ENCODE measurements at regions not wholly inside any gene's neighbourhood (a gene's known extent, or its start where the extent isn't known, plus 50 kb on each side); places are given as distances from the start of the nearest gene placed in this dataset.

DNA sequence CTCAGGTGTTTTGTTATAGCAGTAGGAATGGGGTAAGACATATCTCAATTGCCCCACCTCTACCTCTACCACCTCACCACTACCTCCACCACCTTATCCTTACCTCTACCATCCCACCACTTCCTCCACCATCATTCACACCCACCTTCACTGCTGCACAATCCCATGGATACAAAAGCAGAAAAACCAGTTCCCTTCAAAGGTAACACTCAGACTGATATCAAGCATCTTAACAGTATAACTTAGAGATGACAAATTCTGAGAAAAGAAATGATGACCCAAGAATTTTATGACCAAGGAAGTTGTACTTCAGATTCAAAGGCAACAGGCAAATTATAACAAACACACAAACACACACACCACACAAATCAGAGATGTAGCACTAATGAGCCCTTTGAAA lies 189.4 kb downstream of the NUAK1 start:
- no peak overlapping the region for H3K4me3 ChIP-seq (ENCODE audit: low read depth, low read length)
- TF ChIP-seq, protein P1, sequence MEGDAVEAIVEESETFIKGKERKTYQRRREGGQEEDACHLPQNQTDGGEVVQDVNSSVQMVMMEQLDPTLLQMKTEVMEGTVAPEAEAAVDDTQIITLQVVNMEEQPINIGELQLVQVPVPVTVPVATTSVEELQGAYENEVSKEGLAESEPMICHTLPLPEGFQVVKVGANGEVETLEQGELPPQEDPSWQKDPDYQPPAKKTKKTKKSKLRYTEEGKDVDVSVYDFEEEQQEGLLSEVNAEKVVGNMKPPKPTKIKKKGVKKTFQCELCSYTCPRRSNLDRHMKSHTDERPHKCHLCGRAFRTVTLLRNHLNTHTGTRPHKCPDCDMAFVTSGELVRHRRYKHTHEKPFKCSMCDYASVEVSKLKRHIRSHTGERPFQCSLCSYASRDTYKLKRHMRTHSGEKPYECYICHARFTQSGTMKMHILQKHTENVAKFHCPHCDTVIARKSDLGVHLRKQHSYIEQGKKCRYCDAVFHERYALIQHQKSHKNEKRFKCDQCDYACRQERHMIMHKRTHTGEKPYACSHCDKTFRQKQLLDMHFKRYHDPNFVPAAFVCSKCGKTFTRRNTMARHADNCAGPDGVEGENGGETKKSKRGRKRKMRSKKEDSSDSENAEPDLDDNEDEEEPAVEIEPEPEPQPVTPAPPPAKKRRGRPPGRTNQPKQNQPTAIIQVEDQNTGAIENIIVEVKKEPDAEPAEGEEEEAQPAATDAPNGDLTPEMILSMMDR (IDR thresholded peaks at IDR 0.05; ENCODE audit: low read depth, low read length) = no peak
- in situ Hi-C loops (cut with HindIII; ENCODE audit: low sequenced_read_pairs) = no loop called here
- DNase-seq (ENCODE audit: low read depth, low spot score) = no peak

DNA sequence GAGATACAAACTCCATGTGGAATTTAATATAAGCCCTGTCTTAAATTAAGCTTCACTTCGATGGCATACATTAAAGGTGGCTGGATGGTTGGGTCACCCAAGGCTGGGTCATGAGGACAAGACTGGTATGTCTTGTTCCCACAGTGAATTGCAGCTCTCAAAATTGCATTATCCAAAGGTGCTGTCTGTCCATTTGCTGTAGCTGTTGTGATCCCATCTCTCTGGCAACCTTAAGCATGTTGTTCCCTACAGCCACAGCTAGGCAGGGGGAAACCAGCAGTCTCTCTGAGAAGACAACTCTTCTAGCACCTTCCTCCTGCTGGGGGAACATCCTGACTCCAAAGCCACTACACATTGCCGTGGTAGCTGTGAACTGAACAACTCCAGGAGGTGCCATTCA lies 187.0 kb downstream of the NUAK1 start:
- DNase-seq (ENCODE audit: low read depth, low spot score) = no peak
- in situ Hi-C loops (cut with HindIII; ENCODE audit: low sequenced_read_pairs) = no loop called here
- no peak overlapping the region for H3K4me3 ChIP-seq (ENCODE audit: low read depth, low read length)
- TF ChIP-seq, protein P1 (IDR thresholded peaks at IDR 0.05; ENCODE audit: low read depth, low read length) = no peak

DNA sequence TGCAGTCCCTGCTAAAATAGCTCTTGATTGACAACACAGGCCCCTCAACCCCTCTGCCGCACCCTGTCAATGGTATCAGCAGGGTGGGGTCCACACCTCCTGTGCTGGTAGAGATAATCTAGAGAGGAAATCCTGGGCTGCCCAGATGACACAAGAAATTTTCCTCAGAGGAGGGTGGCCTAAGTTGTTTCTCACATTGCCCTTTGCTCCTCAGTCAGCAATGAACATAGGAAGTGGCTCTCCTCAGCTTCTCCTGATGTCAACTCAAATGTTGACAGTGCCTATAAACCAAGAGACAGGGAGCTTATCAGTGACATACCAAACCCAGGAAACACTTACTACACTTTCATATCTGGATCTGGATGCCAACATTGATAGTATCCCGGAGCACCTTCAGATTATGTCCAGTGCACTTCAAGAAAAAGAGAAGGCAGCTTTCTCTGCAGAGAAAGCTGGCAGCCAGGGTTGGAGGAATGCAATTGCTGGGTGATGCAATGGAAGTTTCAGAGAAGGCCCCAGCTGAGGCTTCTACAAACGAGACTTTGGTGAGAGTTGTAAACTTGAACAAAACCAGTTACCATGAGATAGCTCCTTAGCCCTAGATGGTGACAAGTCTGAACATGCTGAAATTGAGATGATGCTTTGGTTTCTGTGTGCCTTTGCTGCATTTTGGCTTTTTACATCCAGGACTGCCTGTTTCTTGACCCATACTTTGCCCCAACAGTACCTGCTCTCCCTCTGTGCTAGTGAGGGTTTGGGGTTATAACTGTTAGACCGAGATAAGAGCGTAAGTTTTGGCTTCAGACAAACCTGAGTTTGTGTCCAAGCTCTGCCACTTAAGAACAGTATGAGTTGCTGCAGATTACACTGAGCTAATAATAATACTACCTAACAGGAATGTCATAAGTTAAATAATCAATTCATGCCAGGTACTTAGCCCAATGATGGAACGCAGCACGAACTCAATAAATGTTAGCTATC lies 183.5 kb downstream of the NUAK1 start:
- DNase-seq (ENCODE audit: low read depth, low spot score) = no peak
- TF ChIP-seq, protein P1 (IDR thresholded peaks at IDR 0.05; ENCODE audit: low read depth, low read length) = no peak
- in situ Hi-C loops (cut with HindIII; ENCODE audit: low sequenced_read_pairs) = no loop called here
- no peak overlapping the region for H3K4me3 ChIP-seq (ENCODE audit: low read depth, low read length)

DNA sequence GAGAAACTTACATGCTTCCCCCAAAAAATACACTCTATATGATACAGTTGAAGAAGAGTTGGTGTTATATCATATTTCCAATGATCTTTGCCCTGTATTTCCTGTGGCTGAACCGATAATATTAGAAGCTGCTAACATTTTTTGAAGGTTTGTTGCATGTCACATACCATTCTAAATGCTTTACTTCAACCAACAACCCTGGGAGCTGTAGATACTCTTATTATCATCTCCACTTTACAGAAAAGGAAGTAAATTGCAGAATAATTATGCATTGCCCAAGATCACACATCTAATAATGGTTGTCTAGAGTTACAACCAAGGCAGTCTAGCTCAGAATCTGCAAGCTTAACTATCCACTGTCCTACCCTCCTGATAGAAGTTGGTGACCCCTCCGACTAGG lies 182.8 kb downstream of the NUAK1 start:
- in situ Hi-C loops (cut with HindIII; ENCODE audit: low sequenced_read_pairs) = no loop called here
- H3K4me3 ChIP-seq (ENCODE audit: low read depth, low read length) = no peak overlapping the region
- no peak for DNase-seq (ENCODE audit: low read depth, low spot score)
- TF ChIP-seq, protein P1 (IDR thresholded peaks at IDR 0.05; ENCODE audit: low read depth, low read length) = no peak

DNA sequence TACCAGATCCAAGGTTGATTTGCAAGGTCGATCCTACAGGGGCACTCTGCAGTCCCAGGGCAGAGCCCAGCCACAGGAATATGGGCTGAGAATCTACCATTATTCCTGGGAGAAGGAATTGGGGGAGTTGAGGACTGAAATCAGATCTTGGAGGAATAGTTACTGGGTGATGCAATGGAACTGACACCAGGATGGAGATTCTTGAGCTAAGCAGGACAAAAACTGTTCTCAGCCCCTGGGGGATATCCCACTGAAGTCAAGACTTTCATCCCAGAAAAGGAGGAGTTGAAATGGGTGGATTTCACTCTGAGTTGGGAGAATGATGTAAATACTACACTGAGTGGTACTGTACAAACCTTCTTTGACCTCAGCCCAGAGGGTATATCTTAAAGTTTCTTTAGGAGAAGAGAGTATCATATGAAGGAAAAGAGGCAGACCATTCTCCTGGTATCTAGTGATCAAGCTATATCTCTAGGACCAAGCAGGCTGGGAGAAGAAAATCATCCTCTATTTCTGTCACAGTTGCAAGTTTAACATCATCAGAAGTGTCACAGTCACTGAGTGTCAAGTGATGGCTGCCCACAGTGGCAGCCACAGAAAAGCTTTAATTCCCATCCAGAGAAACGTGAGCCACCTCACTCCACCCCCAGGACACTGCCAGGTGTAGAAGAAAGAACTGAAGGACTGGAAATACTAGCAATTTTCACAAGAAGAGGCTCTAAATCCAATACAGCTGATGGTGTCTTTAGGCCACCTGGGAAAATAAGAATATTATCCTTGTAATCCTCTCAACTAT lies 181.9 kb downstream of the NUAK1 start:
- no peak overlapping the region for H3K4me3 ChIP-seq (ENCODE audit: low read depth, low read length)
- TF ChIP-seq, protein P1 (IDR thresholded peaks at IDR 0.05; ENCODE audit: low read depth, low read length) = no peak
- no peak for DNase-seq (ENCODE audit: low read depth, low spot score)
- in situ Hi-C loops (cut with HindIII; ENCODE audit: low sequenced_read_pairs) = no loop called here

DNA sequence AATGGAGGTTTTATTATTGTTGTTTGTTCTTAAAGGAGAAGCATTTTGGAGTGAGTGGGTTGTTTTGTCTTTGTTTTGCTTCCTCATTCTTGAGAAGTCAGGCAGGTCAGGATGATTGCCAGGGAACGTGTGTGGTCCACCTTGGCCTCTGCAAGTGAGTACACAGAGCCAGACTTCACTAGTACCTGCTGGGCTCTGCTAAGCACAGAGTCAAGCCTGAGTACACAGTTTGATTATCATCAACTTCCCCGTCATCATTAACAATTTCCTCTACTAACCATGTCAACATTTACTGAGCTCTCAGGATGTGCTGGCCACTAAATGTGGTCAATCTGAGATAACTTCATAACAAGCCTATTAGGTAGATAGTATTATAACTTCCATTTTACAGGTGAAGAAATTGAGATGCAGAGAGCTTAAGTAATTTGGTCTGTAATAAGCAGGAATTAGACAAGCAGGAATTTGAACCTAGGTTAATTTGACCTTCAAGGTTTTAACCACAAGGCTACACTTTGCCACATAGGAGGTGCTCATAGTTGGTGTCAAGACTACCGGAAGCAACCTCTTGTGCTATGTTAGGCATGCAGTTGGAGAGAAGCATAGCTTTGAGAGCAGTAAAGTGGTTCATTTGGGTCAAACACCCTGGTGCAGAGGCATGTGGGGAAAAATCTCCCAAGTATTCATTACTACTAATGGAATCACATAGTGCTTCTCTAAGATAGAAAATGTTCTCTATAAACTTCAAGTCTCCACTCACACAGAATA lies 178.3 kb downstream of the NUAK1 start:
- DNase-seq (ENCODE audit: low read depth, low spot score) = peak; percentile 48
- in situ Hi-C loops (cut with HindIII; ENCODE audit: low sequenced_read_pairs) = no loop called here
- H3K4me3 ChIP-seq (ENCODE audit: low read depth, low read length) = no peak overlapping the region
- TF ChIP-seq, protein P1 (IDR thresholded peaks at IDR 0.05; ENCODE audit: low read depth, low read length) = no peak

Measured in astrocyte of the spinal cord (primary cell).